Endothelial cell (in vitro differentiated cells): ENCODE measurements at regions not wholly inside any gene's neighbourhood (a gene's known extent, or its start where the extent isn't known, plus 50 kb on each side); places are given as distances from the start of the nearest gene placed in this dataset.

Experiments used
- DNase-seq: peaks from one replicate; pipeline ENCODE4 v3.0.0; 2021; ENCODE audit warnings: low spot score
- H3K27ac Mint-ChIP-seq: one replicate; pipeline ENCODE4 v1.8.0; 2021; ENCODE audit warnings: mixed read lengths, inconsistent platforms; ENCODE audit not compliant: unreplicated experiment
- H3K27me3 Mint-ChIP-seq: one replicate; pipeline ENCODE4 v1.8.0; 2021; ENCODE audit warnings: mild to moderate bottlenecking, moderate library complexity, mixed read lengths, inconsistent platforms; ENCODE audit not compliant: unreplicated experiment
- H3K36me3 Mint-ChIP-seq: one replicate; pipeline ENCODE4 v1.8.0; 2021; ENCODE audit warnings: mild to moderate bottlenecking, low read depth, mixed read lengths, inconsistent platforms; ENCODE audit not compliant: unreplicated experiment
- H3K4me1 Mint-ChIP-seq: one replicate; pipeline ENCODE4 v1.8.0; 2021; ENCODE audit warnings: mild to moderate bottlenecking, mixed read lengths, inconsistent platforms; ENCODE audit not compliant: unreplicated experiment
- H3K4me3 Mint-ChIP-seq: one replicate; pipeline ENCODE4 v1.8.0; 2021; ENCODE audit warnings: mild to moderate bottlenecking, mixed read lengths, inconsistent platforms; ENCODE audit not compliant: unreplicated experiment
- H3K9me3 Mint-ChIP-seq: one replicate; pipeline ENCODE4 v1.8.0; 2021; ENCODE audit warnings: mixed read lengths, inconsistent platforms; ENCODE audit not compliant: unreplicated experiment
- TF ChIP-seq, protein P1 (sequence below): fragments of 200-600 bp; sonication (generic); IDR thresholded peaks from one replicate; pipeline ENCODE4 v1.5.0; 2021; ENCODE audit warnings: antibody characterized with exemption; ENCODE audit not compliant: unreplicated experiment

DNA sequence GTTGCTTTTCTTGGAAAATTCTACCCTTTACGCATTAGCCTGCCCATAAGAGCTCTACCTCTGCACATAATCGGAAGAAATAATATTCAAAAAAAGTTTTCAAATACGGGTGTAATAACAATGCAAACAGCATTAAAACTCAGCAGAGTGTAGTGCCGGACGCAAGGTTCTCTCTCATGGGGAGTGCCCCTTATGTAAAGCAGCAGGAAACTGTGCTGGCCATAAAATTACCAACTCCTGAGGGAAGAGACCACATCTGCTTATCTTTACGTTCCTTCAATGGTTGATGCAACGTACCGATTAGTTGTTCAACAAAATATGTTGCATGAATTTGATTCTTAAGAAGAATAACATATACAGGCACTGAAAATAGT lies 118.7 kb upstream of the TMCC3 start:
- Mint-ChIP-seq H3K27ac (peak overlapping the region; percentile 86), H3K27me3 (peaks cover 5% of the 10 kb centered on the region), H3K9me3 (no peaks in the 10 kb centered on the region), H3K4me1 (peaks cover 40% of the 10 kb centered on the region), H3K36me3 (no peaks in the 10 kb centered on the region), H3K4me3 (no peak overlapping the region)
- TF ChIP-seq, protein P1, sequence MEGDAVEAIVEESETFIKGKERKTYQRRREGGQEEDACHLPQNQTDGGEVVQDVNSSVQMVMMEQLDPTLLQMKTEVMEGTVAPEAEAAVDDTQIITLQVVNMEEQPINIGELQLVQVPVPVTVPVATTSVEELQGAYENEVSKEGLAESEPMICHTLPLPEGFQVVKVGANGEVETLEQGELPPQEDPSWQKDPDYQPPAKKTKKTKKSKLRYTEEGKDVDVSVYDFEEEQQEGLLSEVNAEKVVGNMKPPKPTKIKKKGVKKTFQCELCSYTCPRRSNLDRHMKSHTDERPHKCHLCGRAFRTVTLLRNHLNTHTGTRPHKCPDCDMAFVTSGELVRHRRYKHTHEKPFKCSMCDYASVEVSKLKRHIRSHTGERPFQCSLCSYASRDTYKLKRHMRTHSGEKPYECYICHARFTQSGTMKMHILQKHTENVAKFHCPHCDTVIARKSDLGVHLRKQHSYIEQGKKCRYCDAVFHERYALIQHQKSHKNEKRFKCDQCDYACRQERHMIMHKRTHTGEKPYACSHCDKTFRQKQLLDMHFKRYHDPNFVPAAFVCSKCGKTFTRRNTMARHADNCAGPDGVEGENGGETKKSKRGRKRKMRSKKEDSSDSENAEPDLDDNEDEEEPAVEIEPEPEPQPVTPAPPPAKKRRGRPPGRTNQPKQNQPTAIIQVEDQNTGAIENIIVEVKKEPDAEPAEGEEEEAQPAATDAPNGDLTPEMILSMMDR: no peak
- DNase-seq: no peak

DNA sequence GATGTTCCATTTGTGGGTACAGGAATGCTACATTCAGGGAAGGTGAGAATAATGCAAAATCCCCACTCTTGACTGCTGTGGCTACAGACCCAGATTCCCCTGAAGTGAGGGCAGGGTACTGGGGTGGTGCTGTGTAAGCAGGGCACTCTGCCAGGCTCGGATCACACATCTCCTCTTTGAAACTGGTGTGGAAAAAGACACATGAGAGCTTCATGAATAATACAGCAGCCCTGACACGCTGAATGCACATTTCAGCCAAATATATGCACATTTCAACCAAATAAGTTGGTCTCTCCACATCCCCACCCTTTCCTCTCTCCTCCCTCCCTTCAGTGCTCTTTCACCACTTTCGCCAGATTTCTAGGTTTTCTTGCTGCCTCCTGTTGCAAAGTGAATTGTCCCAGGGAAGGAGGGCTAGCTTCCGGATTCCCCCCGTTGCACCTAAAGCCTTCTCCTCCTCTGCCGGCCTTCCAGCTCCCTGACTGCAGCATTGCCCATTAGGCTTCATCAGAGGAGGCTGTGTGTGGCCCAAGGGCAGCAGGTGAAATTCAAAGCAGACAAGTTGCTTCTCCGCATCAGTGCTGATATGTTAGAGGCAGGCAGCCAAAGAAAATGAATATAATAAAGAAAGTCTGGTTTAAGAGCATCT lies 118.2 kb upstream of the TMCC3 start:
- Mint-ChIP-seq H3K27ac (peak overlapping the region; percentile 86), H3K36me3 (no peaks in the 10 kb centered on the region), H3K9me3 (no peaks in the 10 kb centered on the region), H3K4me1 (peaks cover 42% of the 10 kb centered on the region), H3K4me3 (no peak overlapping the region), H3K27me3 (peaks cover 5% of the 10 kb centered on the region)
- TF ChIP-seq, protein P1: no peak
- DNase-seq: no peak

DNA sequence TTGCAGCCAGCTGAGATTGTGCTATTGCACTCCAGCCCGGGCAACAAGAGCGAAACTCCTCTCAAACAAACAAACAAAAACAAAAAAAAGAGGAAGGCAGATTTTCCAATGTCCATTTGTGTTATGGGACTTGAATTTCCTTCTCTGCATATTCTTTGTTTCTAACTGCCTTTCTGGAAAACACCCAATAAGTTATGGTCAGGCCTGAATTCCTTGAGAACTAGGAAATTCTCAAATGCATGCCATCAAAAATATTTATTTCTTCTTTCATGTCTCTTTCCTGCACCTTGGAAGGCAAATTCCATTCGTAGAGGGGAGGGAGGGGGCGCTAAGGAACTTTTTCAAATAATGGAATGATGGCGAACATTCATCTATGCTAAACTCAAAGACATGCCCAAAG lies 117.6 kb upstream of the TMCC3 start:
- TF ChIP-seq, protein P1: no peak
- Mint-ChIP-seq H3K27ac (peak overlapping the region; percentile 72), H3K27me3 (peaks cover 5% of the 10 kb centered on the region), H3K9me3 (no peaks in the 10 kb centered on the region), H3K36me3 (no peaks in the 10 kb centered on the region), H3K4me3 (no peak overlapping the region), H3K4me1 (peaks cover 44% of the 10 kb centered on the region)
- no peak for DNase-seq

DNA sequence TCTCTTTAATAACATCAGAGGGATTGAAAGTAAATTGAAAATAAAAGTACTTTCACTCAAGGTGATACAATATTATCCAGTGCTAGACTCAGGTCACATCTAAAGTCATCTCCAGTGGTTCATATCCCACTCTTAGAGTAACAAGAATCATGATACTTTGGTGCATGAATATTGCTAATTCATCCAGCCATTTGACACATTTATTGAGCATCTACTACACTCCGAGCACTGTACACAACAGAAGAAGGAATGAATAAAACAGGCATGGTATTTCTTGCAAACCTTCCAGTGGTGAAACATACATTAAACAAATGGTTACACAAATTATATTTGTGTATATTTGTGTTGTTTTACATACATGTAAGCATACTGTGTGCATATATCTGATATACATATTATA lies 116.0 kb upstream of the TMCC3 start:
- Mint-ChIP-seq H3K27me3 (peaks cover 5% of the 10 kb centered on the region), H3K9me3 (no peaks in the 10 kb centered on the region), H3K36me3 (no peaks in the 10 kb centered on the region), H3K4me1 (peaks cover 47% of the 10 kb centered on the region), H3K4me3 (no peak overlapping the region), H3K27ac (no peak overlapping the region)
- no peak for DNase-seq
- TF ChIP-seq, protein P1: no peak

DNA sequence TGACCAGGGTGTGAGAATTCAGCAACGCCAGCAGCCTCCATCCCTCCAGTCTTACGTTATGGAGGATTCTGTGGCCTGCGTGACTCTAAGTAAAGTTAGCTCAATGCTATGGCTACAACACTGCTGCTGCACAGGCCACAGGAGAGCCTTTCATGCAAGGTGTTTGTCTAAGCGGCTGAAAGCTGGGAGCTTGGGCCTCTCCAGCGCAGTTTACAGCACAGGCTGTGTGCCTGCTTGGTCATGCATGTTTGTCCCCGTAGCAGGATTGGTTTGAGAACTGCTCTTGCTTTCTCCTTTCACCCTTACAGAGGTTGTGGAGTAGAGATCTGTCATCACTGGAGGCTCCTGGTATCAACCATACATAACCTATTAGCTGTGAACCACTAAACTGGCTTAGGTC lies 113.1 kb upstream of the TMCC3 start:
- Mint-ChIP-seq H3K36me3 (no peaks in the 10 kb centered on the region), H3K4me1 (peaks cover 19% of the 10 kb centered on the region), H3K4me3 (no peak overlapping the region), H3K27me3 (peaks cover 5% of the 10 kb centered on the region), H3K9me3 (no peaks in the 10 kb centered on the region), H3K27ac (no peak overlapping the region)
- no peak for DNase-seq
- TF ChIP-seq, protein P1: no peak
